GM18520 (cell line): ENCODE measurements at regions not wholly inside any gene's neighbourhood (a gene's known extent, or its start where the extent isn't known, plus 50 kb on each side); places are given as distances from the start of the nearest gene placed in this dataset.
"Not testable (repeated sequence)": the region's sequence is repeated elsewhere in the genome, so short reads cannot be mapped to it uniquely, and the experiment has no call there.

Experiments
- ATAC-seq: cut with Tn5 transposase; IDR thresholded peaks from one replicate; pipeline ENCODE4 v1.9.1; 2021; ENCODE audit not compliant: unreplicated experiment

- ATAC-seq: not testable (repeated sequence)
Measured at GRCh38 chr14:105747503-105748203, 221.3 kb downstream of the TMEM121 start.

GRCh38 chr14:105748204-105748578, 221.8 kb downstream of the TMEM121 start:
- no peak for ATAC-seq

GRCh38 chr14:105748710-105749109, 222.3 kb downstream of the TMEM121 start:
- ATAC-seq: not testable (repeated sequence)

GRCh38 chr14:105749870-105750541, 223.6 kb downstream of the TMEM121 start:
- not testable (repeated sequence) for ATAC-seq

GRCh38 chr14:105751291-105751751, 224.9 kb downstream of the TMEM121 start:
- ATAC-seq: not testable (repeated sequence)

- ATAC-seq: not testable (repeated sequence)
Measured at GRCh38 chr14:105752420-105752819, 226.0 kb downstream of the TMEM121 start.

- ATAC-seq: no peak
Measured at GRCh38 chr14:105760691-105761344, 234.4 kb downstream of the TMEM121 start.

- not testable (repeated sequence) for ATAC-seq
Measured at GRCh38 chr14:105761345-105761740, 235.0 kb downstream of the TMEM121 start.

- no peak for ATAC-seq
Measured at GRCh38 chr14:105761842-105762241, 235.5 kb downstream of the TMEM121 start.

GRCh38 chr14:105762262-105762661, 235.9 kb downstream of the TMEM121 start:
- ATAC-seq: not testable (repeated sequence)

GRCh38 chr14:105764254-105764901, 238.0 kb downstream of the TMEM121 start:
- not testable (repeated sequence) for ATAC-seq

GRCh38 chr14:105765072-105765825, 238.9 kb downstream of the TMEM121 start:
- not testable (repeated sequence) for ATAC-seq

- ATAC-seq: no peak
Measured at GRCh38 chr14:105765893-105766614, 239.7 kb downstream of the TMEM121 start.

- no peak for ATAC-seq
Measured at GRCh38 chr14:105767315-105767714, 240.9 kb downstream of the TMEM121 start.

- not testable (repeated sequence) for ATAC-seq
Measured at GRCh38 chr14:105768039-105768438, 241.7 kb downstream of the TMEM121 start.

- not testable (repeated sequence) for ATAC-seq
Measured at GRCh38 chr14:105769061-105769730, 242.8 kb downstream of the TMEM121 start.

- not testable (repeated sequence) for ATAC-seq
Measured at GRCh38 chr14:105770619-105771216, 244.3 kb downstream of the TMEM121 start.

GRCh38 chr14:105771261-105772226, 245.2 kb downstream of the TMEM121 start:
- not testable (repeated sequence) for ATAC-seq
